ENCODE measurements at regions not wholly inside any gene's neighbourhood (a gene's known extent, or its start where the extent isn't known, plus 50 kb on each side); places are given as distances from the start of the nearest gene placed in this dataset.

GRCh38 chr5:6889030-6889429 is 175.8 kb downstream of the TENT4A start:
- no peak overlapping the region for H3K27ac Mint-ChIP-seq
- ChIA-PET CTCF (no interaction called here), POLR2A (no interaction called here)
- H3K27me3 Mint-ChIP-seq: peaks cover 6% of the 10 kb centered on the region
- H2AFZ ChIP-seq (ENCODE audit: insufficient read depth, low read depth, low read length, poor library complexity, severe bottlenecking): no peak overlapping the region
- WGBS (ENCODE audit: insufficient coverage): 89% methylated on average over 1 of the region's 1 CpG
- H3K9ac ChIP-seq (ENCODE audit: low read length): no peak overlapping the region
- H3K4me3 ChIP-seq (ENCODE audit: control extremely low read depth in 1 of 5, extremely low read depth in 1 of 5, insufficient read depth in 1 of 5, low read depth in 2 of 5, low read length in 4 of 5): no peak overlapping the region
- H3K4me1 ChIP-seq (ENCODE audit: control insufficient read depth in 2 of 2, insufficient read depth in 2 of 2, low read length in 2 of 2): no peaks in the 10 kb centered on the region
- H3K4me3 Mint-ChIP-seq: no peak overlapping the region
- H3K4me2 ChIP-seq (replicated peaks; ENCODE audit: low read depth, low read length, poor library complexity, severe bottlenecking): no peak overlapping the region
- H3K27me3 ChIP-seq (replicated peaks in 1 of 4; ENCODE audit: control extremely low read depth in 1 of 4, control insufficient read depth in 3 of 4, insufficient read depth in 4 of 4, low read length in 3 of 4): no peaks in the 10 kb centered on the region
- intact Hi-C loops (cut with micrococcal nuclease): no loop called here
- TF ChIP-seq EZH2 (IDR thresholded peaks at IDR 0.05; ENCODE audit: borderline replicate concordance, insufficient read depth, low read depth, low read length, poor library complexity, severe bottlenecking): no peak
- TF ChIP-seq CTCF (IDR thresholded peaks at IDR 0.05): no peak
- H3K9me3 Mint-ChIP-seq (ENCODE audit: insufficient read depth): peaks cover 9% of the 10 kb centered on the region
- no peaks in the 10 kb centered on the region for H4K20me1 ChIP-seq (ENCODE audit: control insufficient read depth, insufficient read depth, low read length, poor library complexity, severe bottlenecking)
- no peaks in the 10 kb centered on the region for H3K36me3 ChIP-seq (replicated peaks in 1 of 2; ENCODE audit: control extremely low read depth in 1 of 2, control insufficient read depth in 1 of 2, extremely low read depth in 1 of 2, insufficient read depth in 2 of 2, low read length in 1 of 2)
- H3K79me2 ChIP-seq (ENCODE audit: control insufficient read depth, insufficient read depth, low read length): no peaks in the 10 kb centered on the region
- H3K27ac ChIP-seq (ENCODE audit: low read length in 2 of 2): no peak overlapping the region
- peaks cover 0 to 27% (median 20%) of the 10 kb centered on the region in 3 donors for H3K9me3 ChIP-seq (ENCODE audit: control extremely low read depth in 1 of 3, control insufficient read depth in 2 of 3, insufficient read depth in 1 of 3, low read length in 2 of 3)
- no peak for ATAC-seq (ENCODE audit: low read depth)
- DNase-seq: no peak
- no peaks in the 10 kb centered on the region for H3K4me1 Mint-ChIP-seq

- peaks cover 3% of the 10 kb centered on the region for H3K27me3 Mint-ChIP-seq
- no peaks in the 10 kb centered on the region for H3K27me3 ChIP-seq (replicated peaks in 1 of 4; ENCODE audit: control extremely low read depth in 1 of 4, control insufficient read depth in 3 of 4, insufficient read depth in 4 of 4, low read length in 3 of 4)
- no peak overlapping the region for H3K4me3 Mint-ChIP-seq
- no peak overlapping the region for H3K27ac Mint-ChIP-seq
- intact Hi-C loops (cut with micrococcal nuclease): no loop called here
- no peak overlapping the region for H3K4me3 ChIP-seq (ENCODE audit: control extremely low read depth in 1 of 5, extremely low read depth in 1 of 5, insufficient read depth in 1 of 5, low read depth in 2 of 5, low read length in 4 of 5)
- peaks cover 7% of the 10 kb centered on the region for H3K9me3 Mint-ChIP-seq (ENCODE audit: insufficient read depth)
- H3K4me1 Mint-ChIP-seq: no peaks in the 10 kb centered on the region
- H3K4me1 ChIP-seq (ENCODE audit: control insufficient read depth in 2 of 2, insufficient read depth in 2 of 2, low read length in 2 of 2): no peaks in the 10 kb centered on the region
- WGBS (ENCODE audit: insufficient coverage): 81% methylated on average over 4 of the region's 9 CpGs
- no peaks in the 10 kb centered on the region for H3K79me2 ChIP-seq (ENCODE audit: control insufficient read depth, insufficient read depth, low read length)
- ChIA-PET POLR2A (no interaction called here), CTCF (no interaction called here)
- no peak overlapping the region for H3K9ac ChIP-seq (ENCODE audit: low read length)
- H3K27ac ChIP-seq (ENCODE audit: low read length in 2 of 2): no peak overlapping the region
- H2AFZ ChIP-seq (ENCODE audit: insufficient read depth, low read depth, low read length, poor library complexity, severe bottlenecking): no peak overlapping the region
- ATAC-seq (ENCODE audit: low read depth): no peak
- TF ChIP-seq CTCF (IDR thresholded peaks at IDR 0.05): no peak
- TF ChIP-seq EZH2 (IDR thresholded peaks at IDR 0.05; ENCODE audit: borderline replicate concordance, insufficient read depth, low read depth, low read length, poor library complexity, severe bottlenecking): no peak
- H3K4me2 ChIP-seq (replicated peaks; ENCODE audit: low read depth, low read length, poor library complexity, severe bottlenecking): no peak overlapping the region
- peaks cover 0 to 20% (median 0%) of the 10 kb centered on the region in 3 donors for H3K9me3 ChIP-seq (ENCODE audit: control extremely low read depth in 1 of 3, control insufficient read depth in 2 of 3, insufficient read depth in 1 of 3, low read length in 2 of 3)
- no peaks in the 10 kb centered on the region for H3K36me3 ChIP-seq (replicated peaks in 1 of 2; ENCODE audit: control extremely low read depth in 1 of 2, control insufficient read depth in 1 of 2, extremely low read depth in 1 of 2, insufficient read depth in 2 of 2, low read length in 1 of 2)
- no peaks in the 10 kb centered on the region for H4K20me1 ChIP-seq (ENCODE audit: control insufficient read depth, insufficient read depth, low read length, poor library complexity, severe bottlenecking)
- DNase-seq: no peak
Measured at GRCh38 chr5:6899221-6899620, 186.0 kb downstream of the TENT4A start.
